ENCODE measurements at regions not wholly inside any gene's neighbourhood (a gene's known extent, or its start where the extent isn't known, plus 50 kb on each side); places are given as distances from the start of the nearest gene placed in this dataset.
"Not testable (repeated sequence)": the region's sequence is repeated elsewhere in the genome, so short reads cannot be mapped to it uniquely, and the experiment has no call there.

- DNase-seq = no peak
- no peak for ATAC-seq
- intact Hi-C loops (cut with DNase I, micrococcal nuclease) = no loop called here
Observed at GRCh38 chr10:81575036-81575435, 300.0 kb upstream of the NRG3 start.

GRCh38 chr10:81576336-81576735, 298.7 kb upstream of the NRG3 start:
- DNase-seq (no peak), ATAC-seq (no peak)
- intact Hi-C loops (cut with DNase I, micrococcal nuclease) = no loop called here

DNA sequence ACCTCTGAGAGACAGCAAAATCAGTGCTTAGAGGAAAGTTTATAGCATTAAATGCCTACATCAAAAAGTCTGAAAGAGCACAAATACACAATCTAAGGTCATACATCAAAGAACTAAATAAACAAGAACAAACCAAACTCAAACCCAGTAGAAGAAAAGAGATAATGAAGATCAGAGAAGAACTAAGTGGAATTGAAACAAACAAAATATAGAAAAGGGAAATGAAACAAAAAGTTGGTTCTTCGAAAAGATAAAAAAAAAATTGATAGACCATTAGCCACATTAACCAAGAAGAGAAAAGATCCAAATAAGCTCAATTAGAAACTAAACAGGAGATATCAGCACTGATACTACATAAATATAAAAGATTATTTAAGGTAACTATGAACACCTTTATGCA, 280.0 kb upstream of the NRG3 start:
- intact Hi-C loops (cut with DNase I, micrococcal nuclease) = no loop called here
- no peak for DNase-seq
- no peak for ATAC-seq

DNA sequence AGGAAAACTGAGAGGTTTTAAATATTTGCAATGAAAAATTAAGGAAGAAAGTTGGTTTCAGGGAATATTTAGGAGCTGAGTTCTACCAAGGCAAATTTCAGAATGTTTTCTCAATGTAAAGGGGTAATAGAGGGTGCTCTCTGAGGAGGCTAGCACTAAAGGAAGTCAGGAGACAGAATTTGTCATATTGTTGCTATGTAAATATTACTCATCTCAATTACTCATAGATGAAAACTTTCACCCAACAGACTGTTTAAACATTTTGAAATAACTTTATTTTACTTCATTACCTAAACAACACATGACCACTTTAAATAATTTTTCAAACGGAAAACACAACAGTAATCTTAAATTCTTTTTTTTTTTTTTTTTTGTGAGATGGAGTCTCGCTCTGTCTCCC, 274.8 kb upstream of the NRG3 start:
- ATAC-seq (no peak), DNase-seq (no peak)
- intact Hi-C loops (cut with DNase I, micrococcal nuclease) = no loop called here

GRCh38 chr10:81603106-81603620, 271.8 kb upstream of the NRG3 start:
- ATAC-seq = no peak
- intact Hi-C loops (cut with DNase I, micrococcal nuclease) = no loop called here

GRCh38 chr10:81644485-81644884, 230.5 kb upstream of the NRG3 start:
- ATAC-seq; DNase-seq; intact Hi-C loops (cut with DNase I, micrococcal nuclease): not testable (repeated sequence)

More at GRCh38 chr10:81603106-81603620, 271.8 kb upstream of the NRG3 start:
- no peak for DNase-seq

- intact Hi-C loops (cut with DNase I, micrococcal nuclease) = no loop called here
- DNase-seq = no peak
- no peak for ATAC-seq
Observed at GRCh38 chr10:81655986-81656385, 219.0 kb upstream of the NRG3 start.

GRCh38 chr10:81662837-81663236, 212.2 kb upstream of the NRG3 start:
- intact Hi-C loops (cut with DNase I, micrococcal nuclease) = no loop called here
- ATAC-seq = no peak
- DNase-seq = no peak

GRCh38 chr10:81664800-81665199, 210.2 kb upstream of the NRG3 start:
- intact Hi-C loops (cut with DNase I, micrococcal nuclease); ATAC-seq; DNase-seq: not testable (repeated sequence)

DNA sequence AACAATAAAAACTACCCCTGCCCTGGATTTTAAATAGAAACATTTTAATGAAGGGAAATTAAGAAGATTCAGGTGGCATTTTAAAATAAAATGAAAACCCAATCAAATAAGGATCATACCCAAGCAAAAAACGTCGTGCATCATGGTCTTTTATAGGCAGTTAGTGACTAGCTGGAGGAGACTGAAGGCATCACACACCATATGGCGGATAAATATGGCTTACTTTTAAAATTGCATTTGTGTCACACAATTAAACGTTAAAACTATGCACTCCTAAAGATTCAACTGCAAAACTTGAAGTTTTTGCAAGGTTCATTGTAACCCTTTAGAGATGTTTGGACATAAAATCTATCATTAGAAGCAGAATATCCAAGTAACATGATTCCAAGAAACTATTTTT, 200.1 kb upstream of the NRG3 start:
- no peak for DNase-seq
- no peak for ATAC-seq
- intact Hi-C loops (cut with DNase I, micrococcal nuclease) = no loop called here

- no peak for DNase-seq
- no peak for ATAC-seq
Observed at GRCh38 chr10:81679291-81679690, 195.7 kb upstream of the NRG3 start.

GRCh38 chr10:81680359-81680758, 194.6 kb upstream of the NRG3 start:
- DNase-seq (no peak), ATAC-seq (no peak)
- intact Hi-C loops (cut with DNase I, micrococcal nuclease) = no loop called here

More at GRCh38 chr10:81679291-81679690, 195.7 kb upstream of the NRG3 start:
- intact Hi-C loops (cut with DNase I, micrococcal nuclease) = no loop called here

- ATAC-seq = no peak
Observed at GRCh38 chr10:81688459-81688858, 186.5 kb upstream of the NRG3 start.

DNA sequence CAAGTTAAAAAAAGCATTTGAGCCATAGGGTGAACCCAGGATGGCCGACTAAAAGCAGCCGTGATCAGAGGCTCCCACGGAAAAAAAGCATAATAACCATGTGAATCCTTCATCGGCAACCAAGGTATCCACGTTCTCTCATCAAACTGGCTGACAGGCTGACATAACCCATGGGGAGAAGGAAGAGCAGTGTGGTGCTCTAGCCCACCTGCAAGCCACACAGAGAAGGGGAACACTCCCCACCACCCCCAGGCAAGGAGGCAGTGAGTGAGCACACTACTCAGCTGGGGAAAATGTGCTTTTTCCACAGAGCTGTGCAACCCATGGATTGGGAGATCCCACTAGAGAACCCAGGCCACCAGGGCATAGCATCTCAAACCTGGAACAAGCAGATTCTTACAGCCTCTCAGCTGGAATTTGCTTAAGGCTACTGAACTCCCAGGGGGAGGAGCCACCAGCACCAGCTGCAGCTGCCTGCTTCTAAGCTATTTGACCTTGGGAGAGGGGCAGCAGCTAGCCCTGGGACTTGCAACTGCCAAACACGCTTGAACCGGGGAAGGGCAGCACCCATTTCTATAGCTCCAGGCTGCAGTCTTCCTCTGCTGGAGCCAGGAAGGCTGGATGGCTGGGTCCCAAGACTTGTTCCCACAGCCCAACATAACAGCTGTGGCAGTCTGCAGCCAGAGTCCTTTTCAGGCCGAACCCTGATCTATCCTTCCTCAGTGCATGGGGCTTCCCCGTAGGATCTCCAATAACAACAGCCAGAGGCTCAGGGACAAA, 178.2 kb upstream of the NRG3 start:
- no peak for DNase-seq
- no peak for ATAC-seq
- intact Hi-C loops (cut with DNase I, micrococcal nuclease) = no loop called here

More at GRCh38 chr10:81688459-81688858, 186.5 kb upstream of the NRG3 start:
- DNase-seq = no peak
- intact Hi-C loops (cut with DNase I, micrococcal nuclease) = no loop called here

DNA sequence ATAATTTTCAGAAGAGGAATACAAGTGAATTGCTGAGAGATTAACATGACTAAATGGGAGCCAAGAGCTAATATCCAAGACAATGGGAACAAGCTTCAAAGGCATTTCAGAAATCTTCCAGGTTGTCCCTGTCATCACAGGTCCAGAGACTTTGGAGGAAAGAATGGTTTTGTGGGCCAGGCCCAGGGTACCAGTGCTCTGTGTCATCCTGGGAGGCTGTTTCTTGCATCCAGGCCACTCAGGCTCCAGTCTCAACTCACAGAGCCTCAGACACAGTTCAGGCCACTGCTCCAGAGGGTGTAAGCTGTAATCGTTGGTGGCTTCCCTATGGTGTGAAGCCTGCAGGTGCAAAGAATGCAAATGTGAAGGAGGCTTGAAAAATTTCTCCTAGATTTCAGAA, 170.4 kb upstream of the NRG3 start:
- intact Hi-C loops (cut with DNase I, micrococcal nuclease) = no loop called here
- DNase-seq (no peak), ATAC-seq (no peak)

GRCh38 chr10:81708416-81708815, 166.6 kb upstream of the NRG3 start:
- intact Hi-C loops (cut with DNase I, micrococcal nuclease) = no loop called here
- DNase-seq (no peak), ATAC-seq (no peak)

- intact Hi-C loops (cut with DNase I, micrococcal nuclease) = no loop called here
- ATAC-seq (no peak), DNase-seq (no peak)
Observed at GRCh38 chr10:81708929-81709328, 166.1 kb upstream of the NRG3 start.

GRCh38 chr10:81722399-81722798, 152.6 kb upstream of the NRG3 start:
- ATAC-seq (no peak), DNase-seq (no peak)
- intact Hi-C loops (cut with DNase I, micrococcal nuclease) = no loop called here

- intact Hi-C loops (cut with DNase I, micrococcal nuclease) = no loop called here
Observed at GRCh38 chr10:81724431-81724830, 150.6 kb upstream of the NRG3 start.

DNA sequence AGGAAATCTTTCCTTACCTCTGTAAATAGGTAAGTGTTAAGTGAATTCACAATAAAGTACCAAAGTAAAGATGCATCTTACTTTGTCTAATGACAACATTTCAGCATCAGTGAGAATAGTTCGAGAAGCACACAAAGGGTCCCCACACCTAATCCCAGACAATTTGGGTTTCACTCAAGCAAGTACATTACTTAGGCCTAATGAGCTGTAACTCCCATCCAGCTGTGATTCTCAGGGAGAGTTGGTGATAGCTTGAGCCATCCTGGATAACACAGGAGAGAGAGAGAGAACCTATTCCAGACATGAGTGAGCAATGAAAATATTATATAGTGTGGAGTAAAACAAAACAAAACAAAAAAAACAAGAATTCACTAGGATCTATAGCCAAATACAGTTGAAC, 149.1 kb upstream of the NRG3 start:
- DNase-seq (no peak), ATAC-seq (no peak)
- intact Hi-C loops (cut with DNase I, micrococcal nuclease) = no loop called here

More at GRCh38 chr10:81724431-81724830, 150.6 kb upstream of the NRG3 start:
- no peak for DNase-seq
- no peak for ATAC-seq

GRCh38 chr10:81728692-81729091, 146.3 kb upstream of the NRG3 start:
- ATAC-seq (no peak), DNase-seq (no peak)

More at GRCh38 chr10:81728692-81729091, 146.3 kb upstream of the NRG3 start:
- intact Hi-C loops (cut with DNase I, micrococcal nuclease) = no loop called here
